Heart right ventricle (tissue), 16 donors: ENCODE measurements at regions not wholly inside any gene's neighbourhood (a gene's known extent, or its start where the extent isn't known, plus 50 kb on each side); places are given as distances from the start of the nearest gene placed in this dataset.

Source experiments
- ATAC-seq, 8 donors: fragments of 200-7000 bp; cut with Tn5 transposase; one replicate each; pipeline ENCODE4 v1.9.1; 2020; ENCODE audit warnings: mild to moderate bottlenecking in 8 of 8, moderate library complexity in 8 of 8, moderate number of reproducible peaks in 1 of 8
- DNase-seq, 2 donors: peaks; one replicate each; pipeline ENCODE4 v3.0.0-alpha.2; 2020
- H3K27ac ChIP-seq, 10 donors: fragments of 200-600 bp; sonication (generic) in 2 of 10; one replicate each; pipeline versions ENCODE4 v1.5.0 to v1.8.0; 2020 to 2022; ENCODE audit warnings: mild to moderate bottlenecking in 3 of 10
- H3K27me3 ChIP-seq, 7 donors: fragments of 200-600 bp; one replicate each; pipeline ENCODE4 v1.8.0; 2021 to 2022; ENCODE audit warnings: mild to moderate bottlenecking in 2 of 7
- H3K36me3 ChIP-seq, 9 donors: fragments of 200-600 bp; sonication (generic) in 1 of 9; one replicate each; pipeline versions ENCODE4 v1.5.0 to v1.8.0; 2020 to 2022; ENCODE audit warnings: mild to moderate bottlenecking in 2 of 9
- H3K4me1 ChIP-seq, 9 donors: fragments of 200-600 bp; sonication (generic) in 1 of 9; one replicate each; pipeline versions ENCODE4 v1.5.0 to v1.8.0; 2020 to 2022; ENCODE audit warnings: mild to moderate bottlenecking in 4 of 9
- H3K4me3 ChIP-seq, 10 donors: fragments of 200-600 bp; sonication (generic) in 2 of 10; one replicate each; pipeline versions ENCODE4 v1.5.0 to v1.8.0; 2020 to 2022; ENCODE audit warnings: mild to moderate bottlenecking in 7 of 10, moderate library complexity in 2 of 10
- H3K9me3 ChIP-seq, 11 donors: fragments of 200-600 bp in 10 of 11; sonication (generic) in 2 of 11; one replicate each; pipeline versions ENCODE4 v1.5.0 to v1.8.0; 2013 to 2022; ENCODE audit warnings: mild to moderate bottlenecking in 2 of 11, control low read depth in 1 of 11, moderate library complexity in 1 of 11
- CTCF ChIP-seq, 9 donors: fragments of 200-600 bp; sonication (generic) in 2 of 9; IDR thresholded peaks; one replicate each; pipeline versions ENCODE4 v1.5.0 to v1.8.0; 2021 to 2022; ENCODE audit warnings: antibody characterized with exemption in 9 of 9, mild to moderate bottlenecking in 5 of 9, moderate library complexity in 1 of 9
- WGBS, 2 donors: extraction: QIAGEN DNeasy Blood & Tissue Kit; methylation state at CpG; one replicate each; pipeline ENCODE4 v1.1.7; 2013; ENCODE audit warnings: inconsistent platforms in 1 of 2; 5-methylcytosine and 5-hydroxymethylcytosine counted together
- intact Hi-C, 10 donors: fragments of 100-400 bp; cut with DNase I; formaldehyde crosslinking; loops; one replicate each; pipeline versions ENCODE4 v1.11.1 to v1.14.2; 2022
- donor health status: Arrhythmogenic right ventricular cardiomyopathy.
- donor health status: ischemic (EF 13 %, LVEDD 7.1; RV severe dilation, severe dysfunction).
- donor health status: healthy with polysubstance abuse.
- donor health status: DM: no; HTN: yes; CAD: no.
- donor health status: DM: no; HTN: no; CAD: no.
- donor health status: ischemic (EF 25% LVEDD 6.9; RV normal size, moderate dysfunction).
- donor health status: ischemic (EF 25% LVEDD 5.7; RV mildly dilated, moderate dysfunction).
- donor health status: healthy.
- donor health status: DM: yes; HTN: yes; CAD: no.
- donor health status: Ischemic cardiomyopathy.
- donor health status: ischemic (EF 35%, LVEDD 5.7; RV mildly dilated, moderate dysfunction).
- donor health status: nonischemic (EF 11% LVEDD 7.7; RV severe dilation, severe dysfunction).
- donor health status: DM: yes; HTN: yes; CAD: no.
- donor health status: PGD.
- donor health status: ischemic (EF 29% LVEDD 5.4; RV normal size, mild dysfunction).
- donor health status: nonischemic (EF 23%, LVEDD 6.1; RV moderate dilation, normal function).

GRCh38 chr5:4901924-4902323 lies 238.2 kb upstream of the ADAMTS16 start:
- Histone ChIP-seq H3K4me3 (no peak overlapping the region), H3K27me3 (peaks cover 0 to 45% (median 0%) of the 10 kb centered on the region in 7 donors), H3K36me3 (no peaks in the 10 kb centered on the region), H3K4me1 (no peaks in the 10 kb centered on the region), H3K27ac (no peak overlapping the region), H3K9me3 (no peaks in the 10 kb centered on the region)
- ATAC-seq = peak in 1 of 8 donors; percentile 53
- WGBS, 2 donors = 62 to 66% methylated on average over 5 of the region's 5 CpGs
- no peak for DNase-seq
- no peak for TF ChIP-seq CTCF (IDR thresholded peaks at IDR 0.05)
- intact Hi-C loops = no loop called here

GRCh38 chr5:4905674-4906520 lies 234.2 kb upstream of the ADAMTS16 start:
- ATAC-seq (peak in 4 of 8 donors; percentile 32 to 71 (median 54)), DNase-seq (peak in 1 of 2 donors; percentile 34)
- TF ChIP-seq CTCF (IDR thresholded peaks at IDR 0.05) = peak in 2 of 9 donors; percentile 5 to 7
- H3K27me3 ChIP-seq = peaks cover 0 to 21% (median 0%) of the 10 kb centered on the region in 7 donors
- no peaks in the 10 kb centered on the region for H3K9me3 ChIP-seq
- H3K27ac ChIP-seq = no peak overlapping the region
- intact Hi-C loops = no loop called here
- 65 to 73% methylated on average over 19 of the region's 19 CpGs for WGBS, 2 donors
- no peaks in the 10 kb centered on the region for H3K4me1 ChIP-seq
- H3K36me3 ChIP-seq = no peaks in the 10 kb centered on the region
- H3K4me3 ChIP-seq = no peak overlapping the region

- peaks cover 0 to 21% (median 0%) of the 10 kb centered on the region in 7 donors for H3K27me3 ChIP-seq
- no peaks in the 10 kb centered on the region for H3K4me1 ChIP-seq
- no peak overlapping the region for H3K27ac ChIP-seq
- ATAC-seq (no peak), DNase-seq (no peak)
- TF ChIP-seq CTCF (IDR thresholded peaks at IDR 0.05) = no peak
- WGBS, 2 donors = 81 to 85% methylated on average over 1 of the region's 1 CpG
- no peak overlapping the region for H3K4me3 ChIP-seq
- no peaks in the 10 kb centered on the region for H3K36me3 ChIP-seq
- intact Hi-C loops = no loop called here
- no peaks in the 10 kb centered on the region for H3K9me3 ChIP-seq
These were observed 233.3 kb upstream of the ADAMTS16 start for GRCh38 chr5:4906786-4907185.

GRCh38 chr5:4907571-4907970 lies 232.6 kb upstream of the ADAMTS16 start:
- Histone ChIP-seq H3K27me3 (peaks cover 0 to 18% (median 0%) of the 10 kb centered on the region in 7 donors), H3K4me3 (no peak overlapping the region), H3K36me3 (no peaks in the 10 kb centered on the region), H3K27ac (no peak overlapping the region), H3K4me1 (no peaks in the 10 kb centered on the region), H3K9me3 (no peaks in the 10 kb centered on the region)
- 64 to 68% methylated on average over 3 of the region's 3 CpGs for WGBS, 2 donors
- DNase-seq = no peak
- no peak for TF ChIP-seq CTCF (IDR thresholded peaks at IDR 0.05)
- no peak for ATAC-seq
- intact Hi-C loops = no loop called here
